Mucosa of gallbladder (tissue), 1 donor: ENCODE measurements at regions not wholly inside any gene's neighbourhood (a gene's known extent, or its start where the extent isn't known, plus 50 kb on each side); places are given as distances from the start of the nearest gene placed in this dataset.
A peak's percentile ranks its signal among the peaks of the same experiment; 100 is the strongest.

Experiments
- DNase-seq: peaks from one replicate; pipeline ENCODE4 v3.0.0-alpha.2; 2020; ENCODE audit warnings: low spot score
- donor health status: DM: no; HTN: no; CAD: no.

DNA sequence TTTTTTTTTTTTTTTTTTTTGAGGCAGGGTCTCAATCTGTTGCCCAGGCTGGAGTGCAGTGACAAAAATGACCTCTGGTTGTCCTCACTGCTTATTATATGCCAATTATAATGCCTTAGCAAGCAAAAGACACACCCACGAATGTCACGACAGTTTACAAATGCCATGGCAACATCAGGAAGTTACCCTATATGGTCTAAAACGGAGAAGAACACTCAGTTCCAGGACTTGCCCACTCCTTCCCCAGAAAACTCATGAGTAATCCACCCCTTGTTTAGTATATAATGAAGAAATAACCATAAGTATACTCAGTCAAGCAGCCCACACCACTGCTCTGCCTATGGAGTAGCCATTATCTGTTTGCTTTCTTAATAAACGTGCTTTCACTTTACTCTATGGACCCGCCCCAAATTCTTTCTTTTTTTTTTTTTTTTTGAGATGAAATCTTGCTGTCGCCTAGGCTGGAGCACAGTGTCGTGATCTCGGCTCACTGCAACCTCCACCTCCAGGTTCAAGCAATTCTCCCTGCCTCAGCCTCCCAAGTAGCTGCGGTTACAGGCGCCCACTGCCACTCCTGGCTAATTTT is 106.2 kb downstream of the SMIM20 start:
- DNase-seq: no peak

DNA sequence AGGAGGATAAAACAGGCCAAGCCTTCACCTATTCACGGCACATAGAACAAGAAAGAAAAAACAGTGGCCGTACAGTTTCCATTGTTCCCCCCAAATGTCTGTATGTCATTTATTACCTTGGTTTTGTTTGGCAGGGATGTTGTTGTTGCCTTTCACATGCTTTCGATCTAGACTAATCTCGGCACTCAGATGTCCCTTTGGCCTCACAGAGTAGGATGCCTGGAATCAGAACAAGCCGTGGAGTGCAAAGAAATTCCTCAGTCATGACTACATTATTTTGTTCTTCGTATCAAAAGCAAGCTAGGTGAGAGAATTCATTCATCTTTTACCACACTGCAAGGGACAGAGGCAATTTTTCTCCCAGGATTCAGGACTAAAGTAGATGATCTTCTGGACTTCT is 106.9 kb downstream of the SMIM20 start:
- no peak for DNase-seq

DNA sequence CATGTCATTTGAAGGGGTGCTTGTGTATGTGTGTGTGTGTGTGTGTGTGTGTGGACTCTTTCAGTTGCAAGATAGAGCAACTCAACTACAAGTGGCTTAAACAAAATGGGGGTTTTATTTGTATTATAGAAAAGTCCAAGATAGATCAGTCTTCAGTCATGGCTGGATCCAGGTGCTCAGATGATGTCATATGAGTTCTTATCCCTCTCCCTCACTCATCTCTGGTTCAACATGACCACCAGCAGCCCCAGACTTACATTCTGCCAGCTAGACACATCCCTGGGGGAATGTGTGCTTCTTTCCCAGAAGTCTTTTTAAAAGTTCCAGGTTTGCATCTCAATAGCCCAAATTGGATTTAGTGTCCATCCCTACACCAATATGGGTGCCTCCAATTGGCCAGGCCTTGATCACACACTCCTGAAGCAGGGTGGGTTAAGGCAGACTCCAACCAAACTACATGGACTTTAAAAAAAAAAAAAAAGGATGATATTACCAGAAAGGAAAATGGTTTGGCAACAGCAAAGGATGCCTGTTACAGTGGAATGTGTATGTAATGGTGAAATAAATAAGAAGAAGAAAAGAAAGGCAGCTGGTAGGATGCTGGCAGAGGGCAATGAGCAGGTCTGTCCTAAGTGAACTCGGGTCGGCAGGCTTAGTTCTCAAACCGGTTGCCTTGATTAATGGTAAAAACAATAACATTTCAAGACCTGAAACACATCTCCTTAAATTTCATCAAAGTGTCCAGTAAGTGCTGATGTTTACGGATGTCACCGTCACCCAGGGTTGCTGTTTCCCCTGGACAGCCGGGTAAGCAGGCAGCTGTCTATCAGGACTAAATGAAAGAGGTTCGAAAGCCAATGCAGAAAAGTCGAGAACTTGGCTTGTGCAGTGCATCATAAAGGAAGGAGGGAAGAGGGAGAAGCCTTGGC is 107.7 kb downstream of the SMIM20 start:
- DNase-seq: no peak

DNA sequence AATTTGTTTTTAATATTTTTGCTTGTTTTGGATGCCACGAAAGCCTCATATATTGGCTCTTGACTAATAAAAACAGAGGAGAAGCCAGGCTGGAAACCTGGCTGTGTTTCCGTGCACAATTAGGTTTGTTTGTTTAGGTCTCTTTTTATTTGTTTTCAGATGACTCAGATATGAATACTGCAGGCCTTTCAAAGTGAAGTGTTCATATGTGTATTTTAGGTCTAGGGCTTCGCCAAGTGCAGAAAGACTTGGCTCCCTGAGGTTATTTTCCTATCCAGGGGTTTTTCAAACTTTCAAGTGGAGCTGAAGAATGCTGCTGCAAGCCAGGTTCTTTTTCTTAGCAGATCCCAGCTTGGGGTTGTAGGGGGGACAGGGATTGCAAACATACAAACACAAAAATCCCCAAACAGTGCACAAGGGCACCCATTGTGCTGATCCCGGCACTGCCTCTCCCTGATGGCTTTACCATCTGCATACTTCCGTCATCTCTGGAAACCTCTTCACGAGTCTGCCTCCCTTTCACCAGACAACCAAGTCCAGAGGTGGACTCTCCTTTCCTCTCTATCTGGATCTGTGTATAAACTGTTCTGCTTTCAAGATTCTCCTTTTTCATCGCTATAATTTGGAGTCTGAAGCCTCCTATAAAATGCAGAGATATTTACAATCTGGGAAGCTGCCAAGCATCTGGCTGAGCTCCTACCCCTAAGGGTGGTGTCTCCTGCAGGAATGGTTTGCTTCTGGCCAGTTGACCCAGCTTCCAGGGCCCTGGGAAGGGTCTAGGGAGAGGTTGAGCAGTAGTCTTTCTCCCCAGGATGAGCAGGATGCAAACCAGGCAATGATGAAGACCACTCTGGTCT is 108.6 kb downstream of the SMIM20 start:
- peak; percentile 33 for DNase-seq

DNA sequence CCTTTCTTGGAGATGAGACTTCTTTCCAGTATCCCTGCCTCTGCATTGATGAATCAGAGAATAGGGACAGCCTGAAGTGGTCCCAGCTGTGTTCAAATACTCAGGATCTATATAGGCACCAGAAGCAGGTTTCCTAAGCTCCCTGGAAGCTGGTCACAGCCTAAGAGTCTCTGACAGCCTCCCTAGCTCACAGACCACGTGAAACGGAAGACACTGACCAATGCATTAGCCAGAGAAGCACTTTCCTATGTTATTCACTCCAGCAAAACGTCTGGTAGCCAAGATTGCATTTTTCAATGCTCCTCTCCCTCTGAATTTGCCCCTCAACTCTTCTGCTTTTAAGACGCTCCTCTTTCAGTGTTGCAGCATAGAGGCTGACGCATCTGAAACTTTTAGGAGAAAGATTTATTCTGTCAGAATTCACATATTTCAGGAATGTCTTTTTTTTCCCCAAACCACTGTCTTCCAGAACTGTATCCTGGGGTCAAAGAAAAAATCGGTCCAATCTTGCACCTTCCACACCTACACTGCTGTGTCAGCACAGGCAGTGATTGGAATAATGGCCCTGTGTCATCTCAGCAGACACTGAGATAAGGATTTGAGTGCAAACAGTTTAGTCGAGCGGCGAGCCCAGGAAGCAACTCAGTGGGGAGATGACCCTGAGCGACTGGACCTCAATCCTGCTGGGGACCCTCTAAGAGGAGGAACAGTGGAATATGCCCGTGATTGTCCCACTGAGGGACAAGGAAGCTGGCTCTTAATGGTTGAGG is 109.4 kb downstream of the SMIM20 start:
- DNase-seq: no peak

DNA sequence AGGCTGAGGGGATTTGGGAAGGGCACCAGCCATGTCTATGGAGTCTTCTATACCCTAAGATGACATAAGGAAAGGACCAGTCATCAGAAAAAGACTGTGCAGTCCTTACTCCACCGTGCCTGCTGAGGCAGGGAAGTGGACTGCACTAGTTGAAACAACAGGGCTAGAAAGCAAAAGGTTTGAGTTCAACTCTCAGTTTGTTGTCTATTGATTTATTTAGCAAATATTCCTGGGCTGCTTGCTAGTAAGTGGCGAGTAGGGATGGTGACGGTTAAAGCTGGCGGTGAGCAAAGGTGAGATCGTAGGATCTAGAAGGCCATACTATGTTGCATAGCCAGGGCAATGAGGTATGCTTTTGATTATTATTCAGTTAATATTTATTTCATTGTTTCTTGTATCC is 110.1 kb downstream of the SMIM20 start:
- DNase-seq: no peak

DNA sequence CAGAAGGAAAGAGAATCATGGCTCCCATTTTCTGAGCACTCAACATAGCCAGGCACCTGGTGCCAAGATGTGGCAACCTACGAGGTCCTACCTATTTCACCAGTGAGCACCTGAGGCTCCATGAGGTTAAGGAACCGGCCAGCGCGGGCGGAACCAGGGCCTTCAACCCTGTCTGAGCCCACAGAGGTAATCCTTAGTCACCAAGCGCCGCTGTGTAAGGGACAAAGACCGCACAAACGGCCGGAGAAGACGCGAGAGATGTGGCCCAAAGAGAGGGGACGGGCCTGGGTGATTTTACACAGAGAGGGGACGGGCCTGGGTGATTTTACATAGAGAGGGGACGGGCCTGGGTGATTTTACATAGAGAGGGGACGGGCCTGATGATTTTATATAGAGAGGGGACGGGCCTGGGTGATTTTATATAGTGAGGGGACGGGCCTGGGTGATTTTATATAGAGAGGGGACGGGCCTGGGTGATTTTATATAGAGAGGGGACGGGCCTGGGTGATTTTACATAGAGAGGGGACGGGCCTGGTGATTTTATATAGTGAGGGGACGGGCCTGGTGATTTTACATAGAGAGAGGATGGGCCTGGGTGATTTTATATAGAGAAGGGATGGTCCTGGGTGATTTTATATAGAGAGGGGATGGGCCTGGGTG is 114.2 kb downstream of the SMIM20 start:
- no peak for DNase-seq

DNA sequence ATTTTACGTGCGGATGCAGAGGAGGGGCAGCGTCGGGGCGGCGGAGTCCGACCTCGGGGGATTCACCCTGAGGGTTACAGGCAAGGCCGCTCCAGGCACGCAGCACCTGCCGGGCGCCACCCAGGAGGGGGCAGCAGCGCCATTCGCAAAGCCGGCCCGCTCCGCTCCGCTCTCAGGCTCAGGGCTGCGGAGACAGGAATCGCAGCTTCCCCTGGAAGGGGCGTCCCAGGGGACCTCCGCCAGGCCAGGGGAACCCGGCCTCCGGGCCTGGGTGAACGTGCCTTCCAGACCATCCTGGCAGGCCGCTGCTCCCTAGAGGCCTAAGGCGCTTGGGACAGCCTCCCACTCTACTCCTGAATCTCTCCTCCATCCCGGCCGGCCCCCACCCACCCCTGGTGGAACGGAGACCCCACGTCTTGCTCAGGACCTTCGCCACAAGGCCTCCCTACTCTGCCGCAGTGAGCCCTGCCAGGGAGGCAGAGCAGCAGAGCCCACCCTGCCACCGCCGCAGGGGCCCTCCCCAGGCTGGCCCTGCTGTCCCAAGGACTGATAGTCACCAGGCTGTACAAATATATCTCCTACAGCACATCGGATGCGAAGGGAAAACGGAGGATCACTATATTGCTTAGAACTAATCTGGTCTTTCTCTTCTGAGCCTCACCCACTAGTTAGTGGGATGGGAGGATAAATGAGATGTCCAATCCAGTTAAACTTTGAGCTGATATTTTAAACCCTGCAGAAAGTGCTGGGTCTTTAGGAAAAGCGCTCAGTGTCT is 115.0 kb downstream of the SMIM20 start:
- DNase-seq: peak; percentile 63

DNA sequence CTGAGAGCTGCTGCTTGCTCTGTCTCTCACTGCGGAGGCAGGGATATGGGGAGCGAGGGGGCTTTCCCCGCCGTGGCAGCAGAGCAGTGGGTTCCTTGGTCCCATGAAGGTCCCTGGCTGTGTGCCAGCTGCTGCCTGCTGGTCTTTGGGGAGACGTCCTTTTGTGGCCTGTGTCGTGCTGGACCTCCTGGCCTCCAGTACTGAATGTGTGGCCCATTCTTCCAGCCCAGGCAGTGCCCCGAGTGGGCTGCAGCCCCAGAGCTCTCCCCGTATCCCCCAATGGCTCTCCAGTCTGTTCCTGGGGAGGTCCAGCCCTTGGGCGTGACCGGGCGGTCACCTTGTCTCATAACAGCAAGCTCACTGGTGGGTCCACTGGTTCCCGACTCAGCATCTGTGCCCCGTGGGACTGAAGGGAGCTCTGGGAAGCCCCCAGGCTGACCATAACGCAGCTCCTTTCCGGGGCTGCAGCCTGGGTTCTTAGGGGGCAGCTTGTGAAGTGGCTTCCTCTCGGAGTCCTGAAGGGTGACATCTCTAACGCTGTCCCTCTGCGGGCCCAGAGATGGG is 115.6 kb downstream of the SMIM20 start:
- DNase-seq: no peak

DNA sequence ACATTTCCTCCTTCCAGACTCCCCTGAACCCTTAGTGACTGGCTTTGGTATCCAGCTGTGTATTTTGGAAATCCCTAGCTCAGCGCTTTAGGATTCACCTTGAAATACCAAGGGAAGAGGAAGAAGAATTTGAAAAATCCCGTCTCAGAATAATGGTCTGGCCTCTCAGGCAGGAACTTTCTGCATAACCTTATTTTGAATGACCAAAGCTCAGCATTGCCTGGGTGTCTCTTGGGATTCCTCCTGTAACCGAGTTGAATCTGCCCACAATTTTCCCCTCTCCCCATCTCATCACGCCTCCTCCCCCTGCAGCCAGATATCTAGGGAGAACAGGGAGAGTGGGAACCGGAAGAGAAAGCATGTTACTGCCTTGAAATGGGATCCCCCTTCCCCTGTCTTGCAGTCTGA is 116.2 kb downstream of the SMIM20 start:
- DNase-seq: no peak

DNA sequence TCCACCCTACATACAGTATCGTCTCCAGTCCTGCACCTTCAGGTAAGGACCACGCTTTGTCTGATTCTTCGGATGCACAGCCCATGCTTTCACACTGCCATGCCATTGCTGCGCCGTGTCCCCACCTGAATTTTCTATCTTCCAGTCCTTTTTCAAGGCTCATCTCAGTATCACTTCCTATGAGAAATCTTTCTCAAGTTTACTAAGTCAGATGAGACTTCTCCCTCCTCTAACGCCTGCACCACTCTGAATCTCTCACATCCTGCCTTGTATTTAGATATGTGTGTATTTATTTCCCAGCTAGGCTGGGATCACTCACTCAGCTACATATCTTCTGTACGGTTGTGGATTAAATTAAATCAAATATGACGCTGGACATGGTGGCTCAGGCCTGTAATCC is 116.8 kb downstream of the SMIM20 start:
- no peak for DNase-seq

DNA sequence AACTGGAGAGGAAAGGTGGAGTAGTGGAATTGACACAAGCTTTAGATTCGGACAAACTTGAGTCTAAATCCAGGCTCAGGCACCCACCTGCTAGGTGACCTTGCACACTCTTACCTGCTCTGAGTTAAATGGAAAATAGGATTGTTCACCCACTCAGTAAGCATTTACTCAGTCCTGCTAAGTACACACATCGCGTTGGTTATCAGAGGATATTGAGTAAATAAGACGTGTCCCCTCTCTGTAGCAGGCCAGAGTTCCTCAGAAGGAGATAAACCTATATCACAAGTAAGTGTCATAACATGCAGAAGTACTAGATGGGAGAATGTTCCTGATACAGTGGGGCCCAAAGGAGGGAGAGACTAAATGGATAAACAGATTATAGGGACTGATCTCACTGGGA is 117.7 kb downstream of the SMIM20 start:
- DNase-seq: no peak

DNA sequence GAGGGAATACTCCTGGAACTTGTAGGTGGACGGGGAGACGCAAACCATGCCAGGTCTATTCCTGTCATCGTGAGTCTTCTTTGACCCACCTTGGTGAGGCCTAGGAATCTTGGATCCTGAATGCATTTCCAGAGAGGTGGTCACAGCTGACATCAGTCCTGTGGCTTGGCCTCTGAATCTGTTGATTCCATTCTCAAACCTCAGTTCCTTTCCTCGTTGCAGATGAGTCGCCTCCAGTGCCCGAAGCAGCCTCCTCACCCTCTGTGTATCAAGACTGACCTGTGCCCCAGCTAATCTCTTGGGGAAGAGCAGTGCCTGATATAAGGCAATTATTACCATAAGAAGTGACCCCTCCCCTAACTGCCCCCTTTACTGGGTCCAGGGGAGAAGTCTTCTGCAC is 118.1 kb downstream of the SMIM20 start:
- DNase-seq: no peak

DNA sequence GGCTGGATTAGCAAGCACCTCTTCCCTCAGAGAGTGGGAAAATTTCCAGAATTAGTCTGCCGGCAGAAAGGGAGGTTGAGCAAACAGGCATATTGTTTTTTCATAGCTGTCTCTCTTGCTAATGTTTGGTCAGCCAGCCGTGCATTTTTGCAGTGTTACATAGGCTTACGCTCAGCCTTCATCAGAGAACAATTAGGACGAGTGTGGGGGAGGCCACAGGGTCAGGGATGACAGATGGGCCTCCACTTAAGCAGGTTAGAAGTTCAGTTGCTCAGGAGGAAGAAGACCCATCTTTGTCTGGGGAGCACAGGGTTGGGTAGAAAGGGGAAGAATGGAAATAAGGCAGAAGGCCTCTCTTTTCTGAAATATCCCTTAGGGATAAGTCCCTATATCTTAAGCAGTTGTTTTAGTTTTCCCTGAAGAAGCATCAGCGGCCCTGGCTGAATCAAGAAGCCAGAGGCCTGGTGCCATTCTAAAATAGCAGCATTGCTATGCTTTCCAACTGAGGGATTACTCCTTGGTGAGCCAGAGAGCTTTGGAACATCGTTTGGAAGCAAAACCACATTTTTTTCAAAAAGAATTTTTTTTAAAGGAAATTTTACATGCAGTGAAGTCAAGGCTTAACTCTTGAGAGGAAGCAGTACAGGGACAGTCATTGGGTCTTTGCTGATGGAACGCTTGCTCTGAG is 118.8 kb downstream of the SMIM20 start:
- DNase-seq: no peak

DNA sequence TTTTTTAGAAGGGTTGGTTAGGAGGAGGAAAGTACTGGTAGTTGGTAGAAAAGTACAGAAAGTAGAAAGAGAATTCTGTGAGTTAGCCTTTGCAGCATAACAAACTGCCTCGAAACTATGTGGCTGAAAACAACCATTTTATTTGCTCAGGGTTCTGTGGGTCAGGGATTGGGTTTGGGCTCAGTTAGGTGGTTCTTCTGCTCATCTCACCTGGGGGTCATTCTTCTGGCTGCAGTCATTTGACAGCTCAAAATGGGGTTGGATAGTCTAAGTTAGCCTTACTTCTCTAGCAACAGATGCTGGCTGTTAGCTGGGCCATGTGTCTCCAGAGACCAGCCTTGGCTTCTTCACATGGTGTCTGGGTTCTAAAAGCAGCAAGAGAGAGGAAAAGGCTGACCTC is 119.4 kb downstream of the SMIM20 start:
- no peak for DNase-seq

DNA sequence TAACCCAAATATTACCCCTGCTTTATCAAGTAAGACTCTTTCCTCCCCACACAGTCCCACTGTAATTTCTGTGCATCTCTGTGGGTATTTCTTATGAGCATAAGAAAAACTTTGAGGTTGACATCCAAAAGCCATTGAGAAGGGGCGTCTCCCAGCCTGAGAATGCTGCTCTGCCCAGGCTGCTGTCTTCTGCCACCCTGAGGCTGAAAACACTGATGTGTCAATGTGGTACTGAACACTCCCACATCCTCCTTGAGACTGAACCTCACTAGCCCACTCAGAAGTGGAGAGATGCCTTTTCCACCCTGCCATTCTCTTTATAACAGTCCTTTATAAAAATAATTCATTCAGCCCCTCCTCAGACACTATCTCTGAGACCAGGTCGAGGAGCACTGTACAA is 120.8 kb downstream of the SMIM20 start:
- DNase-seq: no peak

DNA sequence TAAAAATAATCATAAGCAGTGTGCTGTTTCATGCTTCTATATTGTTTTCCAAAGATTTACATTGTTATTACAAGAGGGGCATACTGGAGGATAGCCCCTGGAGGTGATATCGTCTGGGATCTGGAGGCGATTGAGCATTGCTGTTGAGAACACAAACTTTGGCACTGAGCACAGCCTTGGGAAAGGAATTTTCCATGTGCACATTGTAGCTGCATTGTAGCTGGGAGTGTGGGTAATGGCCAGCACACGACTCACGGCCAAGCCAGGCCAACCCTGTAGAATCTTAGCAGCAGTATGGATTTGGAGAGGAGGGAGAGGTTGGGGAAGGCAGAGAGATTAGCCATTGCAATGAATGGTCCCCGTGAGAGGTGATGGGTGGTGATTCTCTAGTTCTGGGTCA is 121.9 kb downstream of the SMIM20 start:
- DNase-seq: no peak

DNA sequence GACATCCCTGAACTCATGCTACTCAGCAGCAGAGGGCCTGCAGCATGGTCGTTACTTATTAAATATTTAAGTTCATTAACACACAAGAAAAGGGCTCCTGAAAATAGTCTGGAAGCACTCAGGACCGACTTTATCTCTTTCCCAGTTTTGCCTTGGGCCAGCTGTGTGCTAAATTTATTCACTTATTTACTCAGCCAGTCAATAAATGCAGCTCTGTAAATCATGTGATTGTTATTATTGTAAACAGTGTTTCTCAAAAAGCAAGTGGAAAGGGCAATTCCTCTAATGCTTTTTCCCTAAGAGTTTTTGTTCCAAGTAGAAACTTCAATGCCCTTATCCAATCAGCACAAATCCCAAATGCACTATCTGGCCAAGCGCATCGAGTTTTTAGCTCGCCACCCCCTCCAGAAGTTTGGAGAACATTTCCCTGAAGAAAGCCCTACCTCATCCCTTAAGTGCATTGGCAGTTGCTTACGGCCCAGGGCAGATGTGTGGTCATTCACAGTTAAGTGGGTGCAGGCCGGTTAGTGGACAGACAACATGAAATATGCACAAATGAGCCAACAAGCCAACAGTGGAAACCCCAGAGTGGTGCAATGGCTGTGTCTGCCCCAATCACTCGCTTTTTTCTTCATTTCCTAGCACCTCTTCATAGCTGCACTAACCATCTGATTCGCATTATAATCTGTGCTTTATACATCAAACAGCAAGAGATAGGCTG is 125.8 kb downstream of the SMIM20 start:
- no peak for DNase-seq

DNA sequence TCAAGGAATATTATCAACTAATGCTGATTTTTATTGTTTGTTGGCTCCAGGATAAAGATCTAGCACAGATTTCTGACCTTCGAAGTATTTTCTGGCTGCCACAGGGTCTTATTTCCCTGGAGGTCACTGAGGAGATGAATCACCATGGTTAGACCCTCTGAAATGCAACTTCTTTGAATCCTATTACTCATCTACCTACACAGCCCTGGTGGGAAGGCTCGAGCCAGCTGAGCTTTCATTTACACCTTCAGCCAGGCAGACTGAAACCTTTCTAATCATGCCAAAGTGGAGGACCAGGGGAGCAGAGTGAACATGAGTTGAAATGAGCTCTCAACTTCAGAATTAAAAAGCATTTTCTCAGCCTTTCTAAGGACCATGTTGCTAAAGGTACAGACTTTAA is 130.5 kb downstream of the SMIM20 start:
- DNase-seq: no peak
